ENCODE measurements at regions not wholly inside any gene's neighbourhood (a gene's known extent, or its start where the extent isn't known, plus 50 kb on each side); places are given as distances from the start of the nearest gene placed in this dataset.

DNA sequence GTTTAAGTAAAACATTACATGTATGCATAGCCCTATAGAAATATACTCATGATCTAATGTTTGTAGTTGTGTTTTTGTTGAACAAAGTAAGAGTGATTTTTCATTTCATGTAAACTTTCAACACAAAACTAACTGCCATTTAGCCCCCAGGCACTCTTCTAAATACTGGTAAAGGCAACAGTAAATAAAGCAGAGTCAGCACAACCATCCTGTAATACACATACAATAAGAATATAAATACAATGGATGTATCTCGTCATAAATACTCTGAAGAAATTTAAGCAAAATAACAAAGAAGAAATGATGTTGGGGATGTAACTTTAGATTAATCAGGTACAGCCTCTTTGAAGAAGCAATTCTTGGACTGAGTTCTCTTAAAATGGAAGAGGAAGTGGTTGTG lies 821.2 kb downstream of the ARAP2 start:
- CTCF ChIA-PET = no interaction called here
- no peaks in the 10 kb centered on the region for H3K4me1 ChIP-seq (ENCODE audit: control extremely low read depth in 1 of 4, control insufficient read depth in 4 of 4, insufficient read depth in 4 of 4, low read length in 3 of 4)
- H3K9me3 ChIP-seq (ENCODE audit: control extremely low read depth in 1 of 5, control insufficient read depth in 4 of 5, insufficient read depth in 2 of 5, low read depth in 1 of 5, low read length in 4 of 5) = no peaks in the 10 kb centered on the region
- H3K27me3 ChIP-seq (replicated peaks in 2 of 5; ENCODE audit: control insufficient read depth in 4 of 5, insufficient read depth in 5 of 5, low read length in 4 of 5) = no peaks in the 10 kb centered on the region
- POLR2A ChIA-PET = no interaction called here
- no peak overlapping the region for H3K4me3 ChIP-seq (ENCODE audit: control insufficient read depth in 1 of 7, extremely low read depth in 1 of 7, insufficient read depth in 4 of 7, low read depth in 2 of 7, low read length in 6 of 7)
- DNase-seq = no peak
- no peak overlapping the region for H3K27ac ChIP-seq (ENCODE audit: insufficient read depth in 1 of 2, low read depth in 1 of 2, low read length in 2 of 2, poor library complexity in 1 of 2, severe bottlenecking in 2 of 2)
- no CpG with 5 or more reads among the region's 1 CpG for WGBS (ENCODE audit: insufficient coverage)
- H3K36me3 ChIP-seq (ENCODE audit: control insufficient read depth in 4 of 4, insufficient read depth in 4 of 4, low read length in 3 of 4) = no peaks in the 10 kb centered on the region

DNA sequence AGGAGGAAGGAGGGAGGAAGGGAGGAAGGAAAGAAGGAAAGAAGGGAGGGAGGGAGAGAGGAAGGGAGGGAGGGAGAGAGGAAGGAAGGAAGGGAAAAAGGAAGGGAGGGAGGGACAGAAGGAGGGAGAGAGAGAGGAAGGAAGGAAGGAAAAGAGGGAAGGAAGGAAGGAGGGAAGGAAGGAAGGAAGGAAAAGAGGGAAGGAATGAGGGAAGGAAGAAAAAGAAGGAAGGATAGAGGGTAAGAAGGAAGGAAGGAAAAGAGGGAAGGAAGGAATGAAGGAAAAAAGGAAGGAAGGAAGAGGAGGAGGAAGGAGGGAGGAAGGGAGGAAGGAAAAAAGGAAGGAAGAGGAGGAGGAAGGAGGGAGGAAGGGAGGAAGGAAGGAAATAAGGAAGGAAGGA lies 796.8 kb downstream of the ARAP2 start:
- H3K4me1 ChIP-seq (ENCODE audit: control extremely low read depth in 1 of 4, control insufficient read depth in 4 of 4, insufficient read depth in 4 of 4, low read length in 3 of 4) = no peaks in the 10 kb centered on the region
- DNase-seq = no peak
- H3K4me3 ChIP-seq (ENCODE audit: control insufficient read depth in 1 of 7, extremely low read depth in 1 of 7, insufficient read depth in 4 of 7, low read depth in 2 of 7, low read length in 6 of 7) = no peak overlapping the region
- CTCF ChIA-PET = no interaction called here
- H3K27me3 ChIP-seq (replicated peaks in 2 of 5; ENCODE audit: control insufficient read depth in 4 of 5, insufficient read depth in 5 of 5, low read length in 4 of 5) = no peaks in the 10 kb centered on the region
- no peak overlapping the region for H3K27ac ChIP-seq (ENCODE audit: insufficient read depth in 1 of 2, low read depth in 1 of 2, low read length in 2 of 2, poor library complexity in 1 of 2, severe bottlenecking in 2 of 2)
- POLR2A ChIA-PET = no interaction called here
- H3K9me3 ChIP-seq (ENCODE audit: control extremely low read depth in 1 of 5, control insufficient read depth in 4 of 5, insufficient read depth in 2 of 5, low read depth in 1 of 5, low read length in 4 of 5) = peaks cover 0 to 6% (median 3%) of the 10 kb centered on the region in 5 experiments
- no peaks in the 10 kb centered on the region for H3K36me3 ChIP-seq (ENCODE audit: control insufficient read depth in 4 of 4, insufficient read depth in 4 of 4, low read length in 3 of 4)

DNA sequence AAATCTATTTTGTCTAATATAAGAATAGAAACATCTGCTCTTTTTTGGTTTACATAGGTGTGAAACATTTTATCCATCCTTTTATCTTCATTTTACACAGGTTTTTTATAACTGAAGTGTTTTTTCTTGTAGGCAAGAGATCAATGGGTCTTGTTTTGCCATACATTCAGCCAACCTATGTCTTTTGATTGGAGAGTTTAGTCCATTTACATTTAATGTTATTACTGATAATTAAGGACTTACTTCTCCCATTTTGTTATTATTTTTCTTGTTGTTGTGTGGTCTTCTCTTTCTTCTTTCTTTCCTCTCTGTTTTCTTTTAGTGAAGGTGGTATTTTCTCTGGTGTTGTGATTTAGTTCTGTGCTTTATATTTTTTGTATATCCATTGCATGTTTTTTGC lies 785.3 kb downstream of the ARAP2 start:
- Histone ChIP-seq H3K4me1 (ENCODE audit: control extremely low read depth in 1 of 4, control insufficient read depth in 4 of 4, insufficient read depth in 4 of 4, low read length in 3 of 4) (no peaks in the 10 kb centered on the region), H3K36me3 (ENCODE audit: control insufficient read depth in 4 of 4, insufficient read depth in 4 of 4, low read length in 3 of 4) (no peaks in the 10 kb centered on the region), H3K27me3 (replicated peaks in 2 of 5; ENCODE audit: control insufficient read depth in 4 of 5, insufficient read depth in 5 of 5, low read length in 4 of 5) (no peaks in the 10 kb centered on the region), H3K9me3 (ENCODE audit: control extremely low read depth in 1 of 5, control insufficient read depth in 4 of 5, insufficient read depth in 2 of 5, low read depth in 1 of 5, low read length in 4 of 5) (peaks cover 0 to 1% (median 0%) of the 10 kb centered on the region in 5 experiments), H3K4me3 (ENCODE audit: control insufficient read depth in 1 of 7, extremely low read depth in 1 of 7, insufficient read depth in 4 of 7, low read depth in 2 of 7, low read length in 6 of 7) (no peak overlapping the region), H3K27ac (ENCODE audit: insufficient read depth in 1 of 2, low read depth in 1 of 2, low read length in 2 of 2, poor library complexity in 1 of 2, severe bottlenecking in 2 of 2) (no peak overlapping the region)
- CTCF ChIA-PET = no interaction called here
- POLR2A ChIA-PET = no interaction called here
- no peak for DNase-seq

GRCh38 chr4:35461931-35462659 lies 782.2 kb downstream of the ARAP2 start:
- Histone ChIP-seq H3K27ac (ENCODE audit: insufficient read depth in 1 of 2, low read depth in 1 of 2, low read length in 2 of 2, poor library complexity in 1 of 2, severe bottlenecking in 2 of 2) (no peak overlapping the region), H3K27me3 (replicated peaks in 2 of 5; ENCODE audit: control insufficient read depth in 4 of 5, insufficient read depth in 5 of 5, low read length in 4 of 5) (no peaks in the 10 kb centered on the region), H3K9me3 (ENCODE audit: control extremely low read depth in 1 of 5, control insufficient read depth in 4 of 5, insufficient read depth in 2 of 5, low read depth in 1 of 5, low read length in 4 of 5) (peaks cover 0 to 1% (median 0%) of the 10 kb centered on the region in 5 experiments), H3K4me1 (ENCODE audit: control extremely low read depth in 1 of 4, control insufficient read depth in 4 of 4, insufficient read depth in 4 of 4, low read length in 3 of 4) (no peaks in the 10 kb centered on the region), H3K4me3 (ENCODE audit: control insufficient read depth in 1 of 7, extremely low read depth in 1 of 7, insufficient read depth in 4 of 7, low read depth in 2 of 7, low read length in 6 of 7) (no peak overlapping the region), H3K36me3 (ENCODE audit: control insufficient read depth in 4 of 4, insufficient read depth in 4 of 4, low read length in 3 of 4) (no peaks in the 10 kb centered on the region)
- CTCF ChIA-PET = no interaction called here
- POLR2A ChIA-PET = no interaction called here
- WGBS (ENCODE audit: insufficient coverage) = 92% methylated on average over 2 of the region's 5 CpGs
- DNase-seq = no peak

- ChIA-PET CTCF (interaction anchor here (1.2 kb wide), 1 partner anchor 13 kb away, joined by 5 read pairs; no protein-coding TSS in a partner anchor), POLR2A (no interaction called here)
- peaks cover 0 to 1% (median 0%) of the 10 kb centered on the region in 5 experiments for H3K9me3 ChIP-seq (ENCODE audit: control extremely low read depth in 1 of 5, control insufficient read depth in 4 of 5, insufficient read depth in 2 of 5, low read depth in 1 of 5, low read length in 4 of 5)
- H3K4me1 ChIP-seq (ENCODE audit: control extremely low read depth in 1 of 4, control insufficient read depth in 4 of 4, insufficient read depth in 4 of 4, low read length in 3 of 4) = no peaks in the 10 kb centered on the region
- no peaks in the 10 kb centered on the region for H3K36me3 ChIP-seq (ENCODE audit: control insufficient read depth in 4 of 4, insufficient read depth in 4 of 4, low read length in 3 of 4)
- no peaks in the 10 kb centered on the region for H3K27me3 ChIP-seq (replicated peaks in 2 of 5; ENCODE audit: control insufficient read depth in 4 of 5, insufficient read depth in 5 of 5, low read length in 4 of 5)
- 96% methylated on average over 12 of the region's 19 CpGs for WGBS (ENCODE audit: insufficient coverage)
- no peak overlapping the region for H3K27ac ChIP-seq (ENCODE audit: insufficient read depth in 1 of 2, low read depth in 1 of 2, low read length in 2 of 2, poor library complexity in 1 of 2, severe bottlenecking in 2 of 2)
- no peak overlapping the region for H3K4me3 ChIP-seq (ENCODE audit: control insufficient read depth in 1 of 7, extremely low read depth in 1 of 7, insufficient read depth in 4 of 7, low read depth in 2 of 7, low read length in 6 of 7)
- DNase-seq = no peak
These were observed 780.9 kb downstream of the ARAP2 start for GRCh38 chr4:35463251-35463952.

- Histone ChIP-seq H3K4me1 (ENCODE audit: control extremely low read depth in 1 of 4, control insufficient read depth in 4 of 4, insufficient read depth in 4 of 4, low read length in 3 of 4) (no peaks in the 10 kb centered on the region), H3K4me3 (ENCODE audit: control insufficient read depth in 1 of 7, extremely low read depth in 1 of 7, insufficient read depth in 4 of 7, low read depth in 2 of 7, low read length in 6 of 7) (no peak overlapping the region), H3K27me3 (replicated peaks in 2 of 5; ENCODE audit: control insufficient read depth in 4 of 5, insufficient read depth in 5 of 5, low read length in 4 of 5) (no peaks in the 10 kb centered on the region), H3K9me3 (ENCODE audit: control extremely low read depth in 1 of 5, control insufficient read depth in 4 of 5, insufficient read depth in 2 of 5, low read depth in 1 of 5, low read length in 4 of 5) (peaks cover 0 to 1% (median 0%) of the 10 kb centered on the region in 5 experiments), H3K36me3 (ENCODE audit: control insufficient read depth in 4 of 4, insufficient read depth in 4 of 4, low read length in 3 of 4) (no peaks in the 10 kb centered on the region), H3K27ac (ENCODE audit: insufficient read depth in 1 of 2, low read depth in 1 of 2, low read length in 2 of 2, poor library complexity in 1 of 2, severe bottlenecking in 2 of 2) (no peak overlapping the region)
- DNase-seq = no peak
- ChIA-PET CTCF (no interaction called here), POLR2A (no interaction called here)
These were observed 779.3 kb downstream of the ARAP2 start for GRCh38 chr4:35464964-35465528.

DNA sequence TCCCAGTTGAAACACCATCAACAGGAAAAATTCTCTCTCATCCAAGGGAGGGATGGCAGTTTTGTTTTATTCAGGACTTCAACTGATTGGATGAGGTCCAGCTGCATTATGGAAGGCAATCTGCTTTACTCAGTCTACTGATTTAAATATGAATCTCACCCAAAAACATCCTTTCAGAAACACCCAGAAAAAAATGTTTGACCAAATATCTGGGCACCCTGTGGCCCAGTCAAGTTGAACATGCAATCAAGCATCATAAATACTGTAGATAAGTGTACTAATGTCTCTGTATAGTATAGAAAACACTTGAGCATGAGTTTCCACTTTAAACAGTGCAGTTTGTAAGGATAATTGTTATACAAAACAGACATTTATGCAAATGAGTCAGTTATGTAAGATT lies 753.2 kb downstream of the ARAP2 start:
- peaks cover 0 to 2% (median 0%) of the 10 kb centered on the region in 5 experiments for H3K9me3 ChIP-seq (ENCODE audit: control extremely low read depth in 1 of 5, control insufficient read depth in 4 of 5, insufficient read depth in 2 of 5, low read depth in 1 of 5, low read length in 4 of 5)
- H3K4me1 ChIP-seq (ENCODE audit: control extremely low read depth in 1 of 4, control insufficient read depth in 4 of 4, insufficient read depth in 4 of 4, low read length in 3 of 4) = no peaks in the 10 kb centered on the region
- DNase-seq = no peak
- no peaks in the 10 kb centered on the region for H3K27me3 ChIP-seq (replicated peaks in 2 of 5; ENCODE audit: control insufficient read depth in 4 of 5, insufficient read depth in 5 of 5, low read length in 4 of 5)
- no peak overlapping the region for H3K27ac ChIP-seq (ENCODE audit: insufficient read depth in 1 of 2, low read depth in 1 of 2, low read length in 2 of 2, poor library complexity in 1 of 2, severe bottlenecking in 2 of 2)
- ChIA-PET POLR2A (no interaction called here), CTCF (no interaction called here)
- no peaks in the 10 kb centered on the region for H3K36me3 ChIP-seq (ENCODE audit: control insufficient read depth in 4 of 4, insufficient read depth in 4 of 4, low read length in 3 of 4)
- no peak overlapping the region for H3K4me3 ChIP-seq (ENCODE audit: control insufficient read depth in 1 of 7, extremely low read depth in 1 of 7, insufficient read depth in 4 of 7, low read depth in 2 of 7, low read length in 6 of 7)

All from common myeloid progenitor, CD34-positive (primary cell).